Liver (tissue), 8 donors: ENCODE measurements at regions not wholly inside any gene's neighbourhood (a gene's known extent, or its start where the extent isn't known, plus 50 kb on each side); places are given as distances from the start of the nearest gene placed in this dataset.

Source experiments
- DNase-seq: peaks from one replicate; pipeline ENCODE4 v3.0.0-alpha.2; 2017; ENCODE audit warnings: low spot score
- H3K27ac ChIP-seq, 2 donors: one replicate each; pipeline ENCODE4 v1.7.0; 2013; ENCODE audit warnings: inconsistent platforms in 2 of 2, low read length in 2 of 2, control low read depth in 1 of 2, low read depth in 1 of 2, mild to moderate bottlenecking in 1 of 2
- H3K27me3 ChIP-seq, 4 donors: one replicate each; pipeline versions ENCODE4 v1.6.1 to v1.7.0; 2013; ENCODE audit warnings: low read length in 3 of 4, inconsistent platforms in 1 of 4, mild to moderate bottlenecking in 1 of 4, moderate library complexity in 1 of 4; ENCODE audit not compliant: control insufficient read depth in 4 of 4, insufficient read depth in 4 of 4
- H3K36me3 ChIP-seq, 4 donors: one replicate each; pipeline versions ENCODE4 v1.6.1 to v1.7.0; 2013; ENCODE audit warnings: low read length in 3 of 4, mild to moderate bottlenecking in 3 of 4, low read depth in 1 of 4, moderate library complexity in 1 of 4; ENCODE audit not compliant: control insufficient read depth in 4 of 4, insufficient read depth in 3 of 4
- H3K4me1 ChIP-seq, 4 donors: one replicate each; pipeline versions ENCODE4 v1.6.1 to v1.7.0; 2013; ENCODE audit warnings: low read length in 3 of 4, mild to moderate bottlenecking in 3 of 4, moderate library complexity in 1 of 4; ENCODE audit not compliant: control insufficient read depth in 4 of 4, insufficient read depth in 4 of 4
- H3K4me3 ChIP-seq, 3 donors: one replicate each; pipeline versions ENCODE4 v1.6.1 to v1.7.0; 2013; ENCODE audit warnings: low read length in 3 of 3, control low read depth in 1 of 3, low read depth in 1 of 3, mild to moderate bottlenecking in 1 of 3
- H3K9ac ChIP-seq, 2 donors: one replicate each; pipeline ENCODE4 v1.7.0; 2013; ENCODE audit warnings: low read length in 2 of 2, mild to moderate bottlenecking in 2 of 2, moderate library complexity in 2 of 2, control low read depth in 1 of 2, low read depth in 1 of 2
- H3K9me3 ChIP-seq, 4 donors: one replicate each; pipeline versions ENCODE4 v1.6.1 to v1.7.0; 2013; ENCODE audit warnings: low read length in 3 of 4; ENCODE audit not compliant: control insufficient read depth in 4 of 4
- ATF3 ChIP-seq: IDR thresholded peaks from 2 replicates; pipeline ENCODE4 v1.6.1; 2016; ENCODE audit warnings: antibody characterized with exemption
- CTCF ChIP-seq: fragments of 150-350 bp; IDR thresholded peaks from 2 replicates; pipeline ENCODE4 v1.5.1; 2017; ENCODE audit warnings: improper control_type of control experiment, low read depth, low read length; ENCODE audit not compliant: missing input control
- EGR1 ChIP-seq, 2 donors: IDR thresholded peaks; 2 replicates each; pipeline ENCODE4 v1.6.1; 2016 to 2018; ENCODE audit warnings: antibody characterized with exemption in 2 of 2, low read depth in 2 of 2
- FOXA1 ChIP-seq: IDR thresholded peaks from 2 replicates; pipeline ENCODE4 v1.6.1; 2016; ENCODE audit warnings: antibody characterized with exemption
- FOXA2 ChIP-seq: IDR thresholded peaks from 2 replicates; pipeline ENCODE4 v1.6.1; 2016; ENCODE audit warnings: antibody characterized with exemption
- GABPA ChIP-seq, 2 donors: IDR thresholded peaks in 1 of 2; conservative IDR thresholded peaks in 1 of 2; 2 replicates each; pipeline ENCODE4 v1.6.1; 2016; ENCODE audit warnings: antibody characterized with exemption in 2 of 2, mild to moderate bottlenecking in 1 of 2, moderate library complexity in 1 of 2
- HNF4A ChIP-seq, 2 donors: conservative IDR thresholded peaks; 2 replicates each; pipeline ENCODE4 v1.6.1; 2016; ENCODE audit warnings: antibody characterized with exemption in 2 of 2, mild to moderate bottlenecking in 2 of 2
- HNF4G ChIP-seq: IDR thresholded peaks from 2 replicates; pipeline ENCODE4 v1.6.1; 2016; ENCODE audit warnings: antibody characterized with exemption
- JUND ChIP-seq, 2 donors: IDR thresholded peaks; 2 replicates each; pipeline ENCODE4 v1.6.1; 2016; ENCODE audit warnings: antibody characterized with exemption in 2 of 2
- MAX ChIP-seq: IDR thresholded peaks from 2 replicates; pipeline ENCODE4 v1.6.1; 2016; ENCODE audit warnings: antibody characterized with exemption
- NR2F2 ChIP-seq: IDR thresholded peaks from 2 replicates; pipeline ENCODE4 v1.6.1; 2016; ENCODE audit warnings: antibody characterized with exemption
- RAD21 ChIP-seq, 2 donors: IDR thresholded peaks; 2 replicates each; pipeline ENCODE4 v1.6.1; 2016; ENCODE audit warnings: antibody characterized with exemption in 2 of 2, mild to moderate bottlenecking in 2 of 2
- REST ChIP-seq: IDR thresholded peaks from 2 replicates; pipeline ENCODE4 v1.6.1; 2016; ENCODE audit warnings: antibody characterized with exemption, mild to moderate bottlenecking
- RXRA ChIP-seq, 2 donors: IDR thresholded peaks; 2 replicates each; pipeline ENCODE4 v1.6.1; 2017 to 2018; ENCODE audit warnings: antibody characterized with exemption in 2 of 2, mild to moderate bottlenecking in 1 of 2
- SP1 ChIP-seq: IDR thresholded peaks from 2 replicates; pipeline ENCODE4 v1.6.1; 2018; ENCODE audit warnings: antibody characterized with exemption, mild to moderate bottlenecking
- TAF1 ChIP-seq: conservative IDR thresholded peaks from 2 replicates; pipeline ENCODE4 v1.6.1; 2016; ENCODE audit warnings: antibody characterized with exemption, mild to moderate bottlenecking
- YY1 ChIP-seq: IDR thresholded peaks from 2 replicates; pipeline ENCODE4 v1.6.1; 2016; ENCODE audit warnings: antibody characterized with exemption, mild to moderate bottlenecking
- ZBTB33 ChIP-seq: IDR thresholded peaks from 2 replicates; pipeline ENCODE4 v1.6.1; 2016; ENCODE audit warnings: antibody characterized with exemption
- WGBS: extraction: QIAGEN DNeasy Blood & Tissue Kit; methylation state at CpG from one replicate; pipeline ENCODE4 v1.1.7; 2013; 5-methylcytosine and 5-hydroxymethylcytosine counted together
- donor health status: healthy.
- donor health status: healthy.
- donor health status: healthy.
- donor health status: healthy.
- donor health status: healthy.

GRCh38 chr5:112636751-112637150 is 100.9 kb upstream of the APC start:
- H3K36me3 ChIP-seq: no peaks in the 10 kb centered on the region
- no peak overlapping the region for H3K9ac ChIP-seq
- peaks cover 0 to 50% (median 34%) of the 10 kb centered on the region in 4 donors for H3K4me1 ChIP-seq
- H3K9me3 ChIP-seq: peaks cover 0 to 2% (median 0%) of the 10 kb centered on the region in 4 donors
- no peaks in the 10 kb centered on the region for H3K27me3 ChIP-seq
- TF ChIP-seq EGR1 (IDR thresholded peaks at IDR 0.05; ENCODE audit: low read depth in 2 of 2) (no peak), FOXA1 (no peak), ZBTB33 (no peak), CTCF (no peak), TAF1 (no peak), REST (no peak), RXRA (IDR thresholded peaks at IDR 0.05) (no peak), JUND (IDR thresholded peaks at IDR 0.05) (no peak), ATF3 (no peak), FOXA2 (no peak), RAD21 (IDR thresholded peaks at IDR 0.05) (no peak), GABPA (IDR thresholded peaks at IDR 0.05 in 1 of 2, conservative IDR thresholded peaks at IDR 0.05 in 1 of 2) (no peak), NR2F2 (no peak), HNF4A (conservative IDR thresholded peaks at IDR 0.05) (no peak), MAX (no peak), HNF4G (no peak), YY1 (no peak), SP1 (no peak)
- peak overlapping the region in 1 of 2 donors; percentile 61 for H3K27ac ChIP-seq
- DNase-seq: no peak
- H3K4me3 ChIP-seq: no peak overlapping the region
- 93% methylated on average over 2 of the region's 2 CpGs for WGBS
